ENCODE measurements at regions not wholly inside any gene's neighbourhood (a gene's known extent, or its start where the extent isn't known, plus 50 kb on each side); places are given as distances from the start of the nearest gene placed in this dataset.
"Not testable (repeated sequence)": the region's sequence is repeated elsewhere in the genome, so short reads cannot be mapped to it uniquely, and the experiment has no call there.

- DNase-seq (ENCODE audit: insufficient read length, low spot score) (no peak), FAIRE-seq (no peak)
- no peak for TF ChIP-seq POLR2A (IDR thresholded peaks at IDR 0.05; ENCODE audit: low read depth, low read length)
These were observed 332.2 kb upstream of the SGCG start for GRCh38 chr13:22848539-22849052.

- TF ChIP-seq POLR2A (IDR thresholded peaks at IDR 0.05; ENCODE audit: low read depth, low read length) = no peak
- DNase-seq (ENCODE audit: insufficient read length, low spot score) (no peak), FAIRE-seq (no peak)
These were observed 324.9 kb upstream of the SGCG start for GRCh38 chr13:22855926-22856325.

GRCh38 chr13:22858980-22859379 lies 321.8 kb upstream of the SGCG start:
- not testable (repeated sequence) for DNase-seq (ENCODE audit: insufficient read length, low spot score); FAIRE-seq

GRCh38 chr13:22859411-22859810 lies 321.4 kb upstream of the SGCG start:
- not testable (repeated sequence) for DNase-seq (ENCODE audit: insufficient read length, low spot score); FAIRE-seq

- TF ChIP-seq POLR2A (IDR thresholded peaks at IDR 0.05; ENCODE audit: low read depth, low read length) = no peak
- DNase-seq (ENCODE audit: insufficient read length, low spot score) (no peak), FAIRE-seq (no peak)
These were observed 318.8 kb upstream of the SGCG start for GRCh38 chr13:22861958-22862466.

GRCh38 chr13:22862478-22862877 lies 318.3 kb upstream of the SGCG start:
- DNase-seq (ENCODE audit: insufficient read length, low spot score) (no peak), FAIRE-seq (no peak)
- no peak for TF ChIP-seq POLR2A (IDR thresholded peaks at IDR 0.05; ENCODE audit: low read depth, low read length)

DNA sequence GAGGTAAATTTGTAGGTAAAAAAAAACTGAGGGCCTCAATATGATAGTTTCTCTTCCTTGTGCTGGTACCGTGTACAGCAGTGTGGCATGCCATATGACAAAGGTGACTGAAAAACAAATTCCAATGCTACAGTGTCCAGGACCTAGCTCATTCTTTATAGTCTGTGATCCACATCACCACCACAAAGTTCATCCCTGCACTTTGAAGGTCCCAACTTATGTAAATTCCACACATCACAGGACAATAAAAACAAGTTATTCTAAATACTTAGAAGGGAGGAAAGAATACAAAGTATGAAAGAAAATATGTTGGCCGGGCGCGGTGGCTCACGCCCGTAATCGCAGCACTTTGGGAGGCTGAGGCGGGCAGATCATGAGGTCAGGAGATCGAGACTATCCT lies 314.6 kb upstream of the SGCG start:
- no peak for TF ChIP-seq POLR2A (IDR thresholded peaks at IDR 0.05; ENCODE audit: low read depth, low read length)
- no peak for FAIRE-seq
- DNase-seq (ENCODE audit: insufficient read length, low spot score) = no peak

DNA sequence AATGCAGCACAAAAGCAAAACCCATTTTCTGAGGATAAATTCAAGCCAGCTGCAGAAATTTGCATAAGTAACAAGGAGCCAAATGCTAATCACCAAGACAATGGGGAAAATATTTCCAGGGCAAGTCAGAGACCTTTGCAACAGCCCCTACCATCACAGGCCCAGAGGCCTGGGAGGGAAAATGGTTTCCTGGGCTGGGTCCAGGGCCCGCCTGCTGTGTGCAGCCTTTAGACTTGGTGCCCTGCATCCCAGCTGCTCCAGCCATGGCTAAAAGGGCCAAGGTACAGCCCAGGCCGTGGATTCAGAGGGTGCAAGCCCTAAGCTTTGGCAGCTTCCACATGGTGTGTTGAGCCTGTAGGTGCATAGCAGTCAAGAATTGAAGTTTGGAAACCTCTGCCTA lies 309.5 kb upstream of the SGCG start:
- DNase-seq (ENCODE audit: insufficient read length, low spot score) = no peak
- TF ChIP-seq POLR2A (IDR thresholded peaks at IDR 0.05; ENCODE audit: low read depth, low read length) = no peak
- no peak for FAIRE-seq

DNA sequence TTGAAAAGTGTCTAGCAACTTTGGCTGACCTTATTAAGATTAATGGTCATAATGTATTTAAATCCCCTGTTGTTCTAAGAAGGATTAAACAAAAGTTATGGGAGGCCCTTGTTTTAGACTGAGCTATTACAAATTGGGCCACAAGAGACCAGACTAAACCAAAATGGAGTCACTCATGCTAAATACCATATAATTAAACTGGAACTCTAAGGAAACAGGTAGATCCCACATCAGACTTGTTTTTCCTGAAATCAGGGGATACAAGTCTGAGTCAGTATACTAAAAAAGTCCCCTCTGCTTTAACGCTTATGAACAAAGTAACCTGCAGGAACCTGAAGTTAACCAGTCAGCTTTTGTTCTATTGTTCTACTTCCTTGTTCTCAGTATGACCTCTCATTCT lies 305.9 kb upstream of the SGCG start:
- no peak for TF ChIP-seq POLR2A (IDR thresholded peaks at IDR 0.05; ENCODE audit: low read depth, low read length)
- no peak for FAIRE-seq
- DNase-seq (ENCODE audit: insufficient read length, low spot score) = no peak

- DNase-seq (ENCODE audit: insufficient read length, low spot score) (no peak), FAIRE-seq (no peak)
- no peak for TF ChIP-seq POLR2A (IDR thresholded peaks at IDR 0.05; ENCODE audit: low read depth, low read length)
These were observed 303.4 kb upstream of the SGCG start for GRCh38 chr13:22877421-22877820.

GRCh38 chr13:22880741-22881720 lies 299.7 kb upstream of the SGCG start:
- DNase-seq (ENCODE audit: insufficient read length, low spot score) = no peak
- no peak for TF ChIP-seq POLR2A (IDR thresholded peaks at IDR 0.05; ENCODE audit: low read depth, low read length)
- FAIRE-seq = no peak

- not testable (repeated sequence) for FAIRE-seq; DNase-seq (ENCODE audit: insufficient read length, low spot score)
These were observed 298.8 kb upstream of the SGCG start for GRCh38 chr13:22881721-22882608.

DNA sequence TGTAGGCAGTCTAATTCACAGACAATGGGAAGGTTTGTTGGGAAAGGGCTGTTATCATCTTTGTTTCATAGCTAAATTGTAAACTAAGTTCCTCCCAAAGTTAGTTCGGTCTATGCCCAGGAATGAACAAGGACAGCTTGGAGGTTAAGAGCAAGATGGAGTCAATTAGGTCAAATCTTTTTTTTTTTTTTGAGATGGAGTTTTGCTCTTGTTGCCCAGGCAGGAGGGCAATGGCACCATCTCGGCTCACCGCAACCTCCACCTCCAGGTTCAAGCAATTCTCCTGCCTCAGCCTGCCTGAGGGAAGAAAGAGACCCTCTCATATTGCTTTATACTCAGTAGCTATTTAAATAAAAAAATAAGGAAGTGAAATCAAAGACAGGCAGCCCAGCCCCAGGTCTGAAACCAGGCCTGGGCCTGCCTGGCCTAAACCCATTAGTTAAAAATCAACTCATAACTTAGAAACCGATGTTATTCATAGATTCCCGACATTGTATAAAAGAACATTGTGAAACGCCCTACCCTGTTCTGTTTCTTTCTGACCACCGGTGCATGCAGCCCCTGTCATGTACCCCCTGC lies 297.4 kb upstream of the SGCG start:
- TF ChIP-seq POLR2A (IDR thresholded peaks at IDR 0.05; ENCODE audit: low read depth, low read length) = no peak
- no peak for FAIRE-seq
- DNase-seq (ENCODE audit: insufficient read length, low spot score) = no peak

- DNase-seq (ENCODE audit: insufficient read length, low spot score) (no peak), FAIRE-seq (no peak)
- no peak for TF ChIP-seq POLR2A (IDR thresholded peaks at IDR 0.05; ENCODE audit: low read depth, low read length)
These were observed 296.8 kb upstream of the SGCG start for GRCh38 chr13:22883956-22884355.

GRCh38 chr13:22886061-22886460 lies 294.7 kb upstream of the SGCG start:
- FAIRE-seq; DNase-seq (ENCODE audit: insufficient read length, low spot score): not testable (repeated sequence)

- FAIRE-seq; DNase-seq (ENCODE audit: insufficient read length, low spot score): not testable (repeated sequence)
These were observed 291.4 kb upstream of the SGCG start for GRCh38 chr13:22889376-22889775.
